Cardiac muscle cell (in vitro differentiated cells and primary cell): ENCODE measurements at regions not wholly inside any gene's neighbourhood (a gene's known extent, or its start where the extent isn't known, plus 50 kb on each side); places are given as distances from the start of the nearest gene placed in this dataset.

Source experiments
- DNase-seq, 2 donors: peaks; one replicate each; pipeline versions ENCODE4 v3.0.0 to v3.0.0-alpha.2; 2010 to 2017; ENCODE audit warnings: low read depth in 1 of 2, low spot score in 1 of 2
- H3K27ac ChIP-seq: fragments of 200-600 bp; sonication (generic); 2 replicates; pipeline ENCODE4 v1.5.1; 2016
- H3K27me3 ChIP-seq: fragments of 200-600 bp; sonication (generic); 2 replicates; pipeline ENCODE4 v1.6.0; 2016; ENCODE audit warnings: control low read depth
- H3K36me3 ChIP-seq: fragments of 200-600 bp; sonication (generic); 2 replicates; pipeline ENCODE4 v1.5.1; 2016; ENCODE audit warnings: control low read depth
- H3K4me1 ChIP-seq: fragments of 200-600 bp; sonication (generic); 2 replicates; pipeline ENCODE4 v1.8.1; 2017; ENCODE audit warnings: low read depth, mild to moderate bottlenecking, mixed run types
- H3K4me3 ChIP-seq: fragments of 200-600 bp; sonication (generic); 2 replicates; pipeline ENCODE4 v1.5.1; 2016; ENCODE audit warnings: mild to moderate bottlenecking
- H3K9me3 ChIP-seq: fragments of 200-600 bp; sonication (generic); 2 replicates; pipeline ENCODE4 v1.5.1; 2017; ENCODE audit warnings: low read depth, mild to moderate bottlenecking, control low read depth
- CTCF ChIP-seq: IDR thresholded peaks from 2 replicates; pipeline ENCODE4 v1.5.1; 2012; ENCODE audit warnings: low read depth, mild to moderate bottlenecking, low read length

- TF ChIP-seq CTCF, result no peak
- peak in 1 of 2 donors; percentile 84 for DNase-seq
- Histone ChIP-seq H3K4me3 (no peak overlapping the region), H3K4me1 (no peaks in the 10 kb centered on the region), H3K27me3 (no peaks in the 10 kb centered on the region), H3K27ac (no peak overlapping the region), H3K9me3 (no peaks in the 10 kb centered on the region), H3K36me3 (no peaks in the 10 kb centered on the region)
Measured at GRCh38 chr3:55330355-55330754, 156.8 kb downstream of the WNT5A start.

GRCh38 chr3:55329849-55330248, 157.3 kb downstream of the WNT5A start:
- H3K27me3 ChIP-seq, result no peaks in the 10 kb centered on the region
- TF ChIP-seq CTCF, result no peak
- peak in 1 of 2 donors; percentile 69 for DNase-seq
- no peaks in the 10 kb centered on the region for H3K9me3 ChIP-seq
- H3K27ac ChIP-seq, result no peak overlapping the region
- H3K4me3 ChIP-seq, result no peak overlapping the region
- no peaks in the 10 kb centered on the region for H3K36me3 ChIP-seq
- H3K4me1 ChIP-seq, result no peaks in the 10 kb centered on the region

- no peak for DNase-seq
- TF ChIP-seq CTCF, result no peak
- no peaks in the 10 kb centered on the region for H3K27me3 ChIP-seq
Measured at GRCh38 chr3:55327131-55327920, 159.8 kb downstream of the WNT5A start.

GRCh38 chr3:55322638-55323037, 164.5 kb downstream of the WNT5A start:
- no peaks in the 10 kb centered on the region for H3K36me3 ChIP-seq
- H3K4me3 ChIP-seq, result no peak overlapping the region
- TF ChIP-seq CTCF, result no peak
- no peaks in the 10 kb centered on the region for H3K27me3 ChIP-seq
- no peaks in the 10 kb centered on the region for H3K4me1 ChIP-seq
- peak in 1 of 2 donors; percentile 7 for DNase-seq
- no peak overlapping the region for H3K27ac ChIP-seq
- no peaks in the 10 kb centered on the region for H3K9me3 ChIP-seq

More at GRCh38 chr3:55327131-55327920, 159.8 kb downstream of the WNT5A start:
- no peaks in the 10 kb centered on the region for H3K4me1 ChIP-seq
- H3K36me3 ChIP-seq, result no peaks in the 10 kb centered on the region
- no peak overlapping the region for H3K27ac ChIP-seq
- H3K4me3 ChIP-seq, result no peak overlapping the region
- no peaks in the 10 kb centered on the region for H3K9me3 ChIP-seq

- H3K9me3 ChIP-seq, result no peaks in the 10 kb centered on the region
- no peak overlapping the region for H3K27ac ChIP-seq
- H3K36me3 ChIP-seq, result no peaks in the 10 kb centered on the region
- H3K4me1 ChIP-seq, result no peaks in the 10 kb centered on the region
- no peak for TF ChIP-seq CTCF
- no peak overlapping the region for H3K4me3 ChIP-seq
- H3K27me3 ChIP-seq, result no peaks in the 10 kb centered on the region
- DNase-seq, result no peak
Measured at GRCh38 chr3:55320928-55321327, 166.2 kb downstream of the WNT5A start.
